ENCODE measurements at regions not wholly inside any gene's neighbourhood (a gene's known extent, or its start where the extent isn't known, plus 50 kb on each side); places are given as distances from the start of the nearest gene placed in this dataset.

DNA sequence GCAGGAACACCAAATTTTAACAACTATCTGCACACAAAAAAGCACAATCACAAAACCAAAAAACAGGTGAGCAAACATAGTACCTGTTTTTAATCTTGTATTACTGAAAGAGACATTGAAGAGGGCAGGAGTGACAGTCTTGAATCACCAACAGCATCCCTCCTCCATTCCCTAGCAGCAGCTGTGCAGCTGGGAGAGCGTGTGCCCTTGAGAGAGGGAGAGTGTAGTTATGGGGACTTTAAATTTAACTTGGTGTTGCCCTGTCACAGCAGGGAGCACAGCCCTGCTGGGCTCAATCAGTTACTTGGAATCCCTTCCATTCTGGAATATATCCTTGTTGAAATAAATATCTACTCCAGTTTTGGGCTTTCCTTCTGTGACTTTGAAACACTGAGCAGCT lies 1938.7 kb upstream of the NUDT12 start:
- no TSS peak for BruUV-seq (replicated peaks)
- no peak overlapping the region for H3K27ac ChIP-seq (ENCODE audit: low read depth, low read length, poor library complexity, severe bottlenecking)
- H3K4me2 ChIP-seq (ENCODE audit: low read length), result no peak overlapping the region
- H3K4me3 ChIP-seq (ENCODE audit: low read depth, low read length, poor library complexity, severe bottlenecking), result no peak overlapping the region
- DNase-seq (ENCODE audit: low spot score), result no peak
- H3K9me3 ChIP-seq (ENCODE audit: low read length), result no peaks in the 10 kb centered on the region
- H3K9me2 ChIP-seq (ENCODE audit: insufficient read depth, low read length), result no peaks in the 10 kb centered on the region
- H3K79me2 ChIP-seq (ENCODE audit: insufficient read depth, low read depth, low read length), result no peaks in the 10 kb centered on the region
- POLR2A ChIA-PET, result no interaction called here
- no peaks in the 10 kb centered on the region for H3K36me3 ChIP-seq (ENCODE audit: insufficient read depth, low read length)
- TF ChIP-seq CTCF (conservative IDR thresholded peaks at IDR 0.05; ENCODE audit: low read length) (no peak), EZH2phosphoT487 (IDR thresholded peaks at IDR 0.05; ENCODE audit: borderline replicate concordance, low read depth, low read length) (no peak)
- H4K20me1 ChIP-seq (ENCODE audit: insufficient read depth, low read length), result no peaks in the 10 kb centered on the region
- no peaks in the 10 kb centered on the region for H3K4me1 ChIP-seq (ENCODE audit: insufficient read depth, low read length, poor library complexity, severe bottlenecking)
- H2AFZ ChIP-seq (ENCODE audit: low read length), result no peak overlapping the region
- CTCF ChIA-PET (ENCODE audit: unreplicated experiment), result no interaction called here
- intact Hi-C loops (cut with micrococcal nuclease; ENCODE audit: unreplicated experiment), result no loop called here

GRCh38 chr5:105475401-105475800 lies 1912.8 kb upstream of the NUDT12 start:
- Histone ChIP-seq H3K9me2 (ENCODE audit: insufficient read depth, low read length) (no peaks in the 10 kb centered on the region), H3K36me3 (ENCODE audit: insufficient read depth, low read length) (no peaks in the 10 kb centered on the region), H3K4me1 (ENCODE audit: insufficient read depth, low read length, poor library complexity, severe bottlenecking) (no peaks in the 10 kb centered on the region), H3K27ac (ENCODE audit: low read depth, low read length, poor library complexity, severe bottlenecking) (no peak overlapping the region), H3K79me2 (ENCODE audit: insufficient read depth, low read depth, low read length) (no peaks in the 10 kb centered on the region), H3K9me3 (ENCODE audit: low read length) (no peaks in the 10 kb centered on the region), H3K4me2 (ENCODE audit: low read length) (no peak overlapping the region), H2AFZ (ENCODE audit: low read length) (no peak overlapping the region), H4K20me1 (ENCODE audit: insufficient read depth, low read length) (no peaks in the 10 kb centered on the region), H3K4me3 (ENCODE audit: low read depth, low read length, poor library complexity, severe bottlenecking) (no peak overlapping the region)
- BruUV-seq (replicated peaks), result no TSS peak
- POLR2A ChIA-PET, result no interaction called here
- TF ChIP-seq CTCF (conservative IDR thresholded peaks at IDR 0.05; ENCODE audit: low read length) (no peak), EZH2phosphoT487 (IDR thresholded peaks at IDR 0.05; ENCODE audit: borderline replicate concordance, low read depth, low read length) (no peak)
- DNase-seq (ENCODE audit: low spot score), result no peak
- intact Hi-C loops (cut with micrococcal nuclease; ENCODE audit: unreplicated experiment), result no loop called here
- CTCF ChIA-PET (ENCODE audit: unreplicated experiment), result no interaction called here

DNA sequence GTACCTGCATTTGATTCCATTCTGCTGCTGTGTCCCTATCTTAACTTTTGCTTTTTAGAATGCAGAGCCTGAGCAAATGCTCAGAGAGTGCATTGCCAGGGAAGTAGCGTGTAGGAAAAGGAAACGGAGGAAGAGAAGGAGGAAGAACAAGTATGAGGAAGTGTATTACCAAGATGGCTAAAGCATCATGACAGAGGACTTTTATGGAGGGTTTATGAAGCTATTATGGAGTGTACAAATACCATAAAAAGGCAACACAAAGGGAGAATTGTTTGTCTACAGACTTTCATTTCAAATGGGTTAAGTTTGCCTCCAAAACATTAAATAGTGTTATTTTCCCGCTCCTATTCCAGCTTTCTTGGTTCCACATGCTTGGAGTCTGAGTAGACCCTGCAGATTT lies 1899.8 kb upstream of the NUDT12 start:
- CTCF ChIA-PET (ENCODE audit: unreplicated experiment), result no interaction called here
- Histone ChIP-seq H3K9me3 (ENCODE audit: low read length) (no peaks in the 10 kb centered on the region), H3K36me3 (ENCODE audit: insufficient read depth, low read length) (no peaks in the 10 kb centered on the region), H3K4me3 (ENCODE audit: low read depth, low read length, poor library complexity, severe bottlenecking) (no peak overlapping the region), H3K4me2 (ENCODE audit: low read length) (no peak overlapping the region), H3K27ac (ENCODE audit: low read depth, low read length, poor library complexity, severe bottlenecking) (no peak overlapping the region), H3K79me2 (ENCODE audit: insufficient read depth, low read depth, low read length) (no peaks in the 10 kb centered on the region), H3K9me2 (ENCODE audit: insufficient read depth, low read length) (no peaks in the 10 kb centered on the region), H3K4me1 (ENCODE audit: insufficient read depth, low read length, poor library complexity, severe bottlenecking) (no peaks in the 10 kb centered on the region), H2AFZ (ENCODE audit: low read length) (no peak overlapping the region), H4K20me1 (ENCODE audit: insufficient read depth, low read length) (no peaks in the 10 kb centered on the region)
- intact Hi-C loops (cut with micrococcal nuclease; ENCODE audit: unreplicated experiment), result no loop called here
- BruUV-seq (replicated peaks), result no TSS peak
- no peak for DNase-seq (ENCODE audit: low spot score)
- POLR2A ChIA-PET, result no interaction called here
- TF ChIP-seq CTCF (conservative IDR thresholded peaks at IDR 0.05; ENCODE audit: low read length), result no peak
